ENCODE measurements at regions not wholly inside any gene's neighbourhood (a gene's known extent, or its start where the extent isn't known, plus 50 kb on each side); places are given as distances from the start of the nearest gene placed in this dataset.

DNA sequence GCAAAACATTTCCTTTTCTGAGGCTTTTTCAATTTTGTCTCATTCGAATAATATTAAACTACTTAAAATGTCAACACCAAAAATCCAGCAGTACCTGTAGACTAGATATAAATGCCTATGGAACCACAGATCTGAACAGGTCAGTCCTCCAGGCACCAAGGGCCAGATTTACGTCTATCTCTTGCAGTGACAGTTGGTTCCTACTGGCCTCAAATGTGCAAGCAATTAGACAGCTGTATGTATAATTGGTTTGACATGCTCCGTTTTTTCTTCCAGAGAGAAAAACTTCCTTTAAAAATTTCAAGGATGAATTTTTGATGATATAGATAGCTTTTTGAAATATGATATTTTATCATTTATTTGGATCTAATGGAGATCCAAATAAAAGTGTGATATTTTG, 443.8 kb upstream of the POU3F3 start:
- Histone ChIP-seq H3K9me2 (ENCODE audit: insufficient read depth, low read length) (no peaks in the 10 kb centered on the region), H3K4me3 (ENCODE audit: low read length) (no peak overlapping the region), H3F3A (ENCODE audit: insufficient read depth, low read length, poor library complexity, severe bottlenecking) (no peaks in the 10 kb centered on the region), H2AFZ (ENCODE audit: low read depth, low read length) (no peak overlapping the region), H3K9me3 (ENCODE audit: low read length) (no peaks in the 10 kb centered on the region), H3K9ac (ENCODE audit: low read length) (no peak overlapping the region), H3K27me3 (ENCODE audit: insufficient read depth, low read depth, low read length) (no peaks in the 10 kb centered on the region), H3K79me2 (replicated peaks; ENCODE audit: insufficient read depth, low read length) (no peaks in the 10 kb centered on the region), H3K27ac (ENCODE audit: low read length) (no peak overlapping the region), H3K36me3 (ENCODE audit: insufficient read depth, low read length) (no peaks in the 10 kb centered on the region), H3K4me2 (ENCODE audit: low read length) (no peak overlapping the region), H4K20me1 (ENCODE audit: insufficient read depth) (no peaks in the 10 kb centered on the region)
- TF ChIP-seq POLR2AphosphoS5 (IDR thresholded peaks at IDR 0.05) (no peak), TAF1 (IDR thresholded peaks at IDR 0.05; ENCODE audit: low read depth) (no peak), EZH2 (IDR thresholded peaks at IDR 0.05; ENCODE audit: borderline replicate concordance, insufficient read depth, low read length, poor library complexity, severe bottlenecking) (no peak)
- TF ChIP-seq, protein P1, sequence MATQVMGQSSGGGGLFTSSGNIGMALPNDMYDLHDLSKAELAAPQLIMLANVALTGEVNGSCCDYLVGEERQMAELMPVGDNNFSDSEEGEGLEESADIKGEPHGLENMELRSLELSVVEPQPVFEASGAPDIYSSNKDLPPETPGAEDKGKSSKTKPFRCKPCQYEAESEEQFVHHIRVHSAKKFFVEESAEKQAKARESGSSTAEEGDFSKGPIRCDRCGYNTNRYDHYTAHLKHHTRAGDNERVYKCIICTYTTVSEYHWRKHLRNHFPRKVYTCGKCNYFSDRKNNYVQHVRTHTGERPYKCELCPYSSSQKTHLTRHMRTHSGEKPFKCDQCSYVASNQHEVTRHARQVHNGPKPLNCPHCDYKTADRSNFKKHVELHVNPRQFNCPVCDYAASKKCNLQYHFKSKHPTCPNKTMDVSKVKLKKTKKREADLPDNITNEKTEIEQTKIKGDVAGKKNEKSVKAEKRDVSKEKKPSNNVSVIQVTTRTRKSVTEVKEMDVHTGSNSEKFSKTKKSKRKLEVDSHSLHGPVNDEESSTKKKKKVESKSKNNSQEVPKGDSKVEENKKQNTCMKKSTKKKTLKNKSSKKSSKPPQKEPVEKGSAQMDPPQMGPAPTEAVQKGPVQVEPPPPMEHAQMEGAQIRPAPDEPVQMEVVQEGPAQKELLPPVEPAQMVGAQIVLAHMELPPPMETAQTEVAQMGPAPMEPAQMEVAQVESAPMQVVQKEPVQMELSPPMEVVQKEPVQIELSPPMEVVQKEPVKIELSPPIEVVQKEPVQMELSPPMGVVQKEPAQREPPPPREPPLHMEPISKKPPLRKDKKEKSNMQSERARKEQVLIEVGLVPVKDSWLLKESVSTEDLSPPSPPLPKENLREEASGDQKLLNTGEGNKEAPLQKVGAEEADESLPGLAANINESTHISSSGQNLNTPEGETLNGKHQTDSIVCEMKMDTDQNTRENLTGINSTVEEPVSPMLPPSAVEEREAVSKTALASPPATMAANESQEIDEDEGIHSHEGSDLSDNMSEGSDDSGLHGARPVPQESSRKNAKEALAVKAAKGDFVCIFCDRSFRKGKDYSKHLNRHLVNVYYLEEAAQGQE (IDR thresholded peaks at IDR 0.05; ENCODE audit: borderline replicate concordance), result no peak

DNA sequence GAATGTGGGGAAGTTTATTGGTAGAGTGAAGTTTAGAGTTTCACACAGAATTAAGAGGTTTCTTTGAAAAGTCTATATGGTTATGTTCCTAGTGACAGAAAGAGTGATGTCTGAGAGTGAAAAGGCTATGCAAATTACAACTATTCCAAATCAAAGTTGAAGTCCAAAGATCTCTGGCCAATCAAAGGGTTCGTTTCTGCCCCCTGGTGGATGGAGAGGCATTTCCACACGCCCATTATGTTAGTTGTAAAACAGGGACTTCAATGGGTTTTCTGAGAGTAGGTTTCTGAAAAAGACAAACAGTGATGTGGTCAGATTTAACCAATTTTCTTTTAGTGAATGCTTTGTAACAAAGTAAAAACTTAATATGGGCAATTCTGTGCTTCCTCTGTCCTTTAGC, 441.5 kb upstream of the POU3F3 start:
- Histone ChIP-seq H3K9ac (ENCODE audit: low read length) (no peak overlapping the region), H2AFZ (ENCODE audit: low read depth, low read length) (no peak overlapping the region), H3F3A (ENCODE audit: insufficient read depth, low read length, poor library complexity, severe bottlenecking) (no peaks in the 10 kb centered on the region), H3K36me3 (ENCODE audit: insufficient read depth, low read length) (no peaks in the 10 kb centered on the region), H3K4me2 (ENCODE audit: low read length) (no peak overlapping the region), H4K20me1 (ENCODE audit: insufficient read depth) (no peaks in the 10 kb centered on the region), H3K79me2 (replicated peaks; ENCODE audit: insufficient read depth, low read length) (no peaks in the 10 kb centered on the region), H3K4me3 (ENCODE audit: low read length) (no peak overlapping the region), H3K27me3 (ENCODE audit: insufficient read depth, low read depth, low read length) (no peaks in the 10 kb centered on the region), H3K9me2 (ENCODE audit: insufficient read depth, low read length) (no peaks in the 10 kb centered on the region), H3K27ac (ENCODE audit: low read length) (no peak overlapping the region), H3K9me3 (ENCODE audit: low read length) (no peaks in the 10 kb centered on the region)
- TF ChIP-seq EP300 (conservative IDR thresholded peaks at IDR 0.05; ENCODE audit: poor library complexity, severe bottlenecking) (no peak), MXI1 (conservative IDR thresholded peaks at IDR 0.05; ENCODE audit: poor library complexity, severe bottlenecking) (no peak), SMC3 (conservative IDR thresholded peaks at IDR 0.05; ENCODE audit: poor library complexity) (no peak), TAF1 (IDR thresholded peaks at IDR 0.05; ENCODE audit: low read depth) (no peak), EZH2 (IDR thresholded peaks at IDR 0.05; ENCODE audit: borderline replicate concordance, insufficient read depth, low read length, poor library complexity, severe bottlenecking) (no peak), RAD21 (conservative IDR thresholded peaks at IDR 0.05) (peak; percentile 9), POLR2AphosphoS5 (IDR thresholded peaks at IDR 0.05) (no peak)
- TF ChIP-seq, protein P1 (IDR thresholded peaks at IDR 0.05; ENCODE audit: borderline replicate concordance), result no peak
- TF ChIP-seq, protein P2, sequence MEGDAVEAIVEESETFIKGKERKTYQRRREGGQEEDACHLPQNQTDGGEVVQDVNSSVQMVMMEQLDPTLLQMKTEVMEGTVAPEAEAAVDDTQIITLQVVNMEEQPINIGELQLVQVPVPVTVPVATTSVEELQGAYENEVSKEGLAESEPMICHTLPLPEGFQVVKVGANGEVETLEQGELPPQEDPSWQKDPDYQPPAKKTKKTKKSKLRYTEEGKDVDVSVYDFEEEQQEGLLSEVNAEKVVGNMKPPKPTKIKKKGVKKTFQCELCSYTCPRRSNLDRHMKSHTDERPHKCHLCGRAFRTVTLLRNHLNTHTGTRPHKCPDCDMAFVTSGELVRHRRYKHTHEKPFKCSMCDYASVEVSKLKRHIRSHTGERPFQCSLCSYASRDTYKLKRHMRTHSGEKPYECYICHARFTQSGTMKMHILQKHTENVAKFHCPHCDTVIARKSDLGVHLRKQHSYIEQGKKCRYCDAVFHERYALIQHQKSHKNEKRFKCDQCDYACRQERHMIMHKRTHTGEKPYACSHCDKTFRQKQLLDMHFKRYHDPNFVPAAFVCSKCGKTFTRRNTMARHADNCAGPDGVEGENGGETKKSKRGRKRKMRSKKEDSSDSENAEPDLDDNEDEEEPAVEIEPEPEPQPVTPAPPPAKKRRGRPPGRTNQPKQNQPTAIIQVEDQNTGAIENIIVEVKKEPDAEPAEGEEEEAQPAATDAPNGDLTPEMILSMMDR (IDR thresholded peaks at IDR 0.05; ENCODE audit: poor library complexity, severe bottlenecking), result peak; percentile 31
